Activated CD8-positive, alpha-beta memory T cell treated with anti-CD3 and anti-CD28 coated beads for 48 hours (primary cell): ENCODE measurements at regions not wholly inside any gene's neighbourhood (a gene's known extent, or its start where the extent isn't known, plus 50 kb on each side); places are given as distances from the start of the nearest gene placed in this dataset.
"Not testable (repeated sequence)": the region's sequence is repeated elsewhere in the genome, so short reads cannot be mapped to it uniquely, and the experiment has no call there.

Source experiments
- DNase-seq, 3 experiments: peaks; one replicate each; pipeline ENCODE4 v3.0.0-alpha.2; 2020; ENCODE audit warnings: low read depth in 2 of 3, low spot score in 2 of 3

- DNase-seq = no peak
Measured at GRCh38 chr1:233473549-233474204, 140.2 kb upstream of the KCNK1 start.

- no peak for DNase-seq
Measured at GRCh38 chr1:233477359-233477758, 136.5 kb upstream of the KCNK1 start.

DNA sequence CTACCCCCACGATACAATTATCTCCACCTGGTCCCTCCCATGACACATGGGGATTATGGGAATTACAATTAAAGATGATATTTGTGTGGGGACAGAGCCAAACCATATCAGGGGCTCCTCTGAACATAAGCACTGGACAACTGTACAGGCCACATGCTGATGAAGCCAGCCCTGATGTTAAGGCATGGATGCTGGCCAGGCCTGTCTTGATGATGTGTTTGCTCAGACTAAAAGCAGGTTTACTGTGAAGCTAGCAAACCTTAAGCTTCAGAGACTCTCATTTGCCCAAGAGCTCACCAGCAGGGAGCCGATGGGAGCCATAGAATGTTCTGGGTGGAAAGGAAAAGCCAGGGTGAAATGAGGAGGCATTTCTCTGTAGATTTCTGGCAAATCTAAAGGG, 135.3 kb upstream of the KCNK1 start:
- no peak for DNase-seq

DNA sequence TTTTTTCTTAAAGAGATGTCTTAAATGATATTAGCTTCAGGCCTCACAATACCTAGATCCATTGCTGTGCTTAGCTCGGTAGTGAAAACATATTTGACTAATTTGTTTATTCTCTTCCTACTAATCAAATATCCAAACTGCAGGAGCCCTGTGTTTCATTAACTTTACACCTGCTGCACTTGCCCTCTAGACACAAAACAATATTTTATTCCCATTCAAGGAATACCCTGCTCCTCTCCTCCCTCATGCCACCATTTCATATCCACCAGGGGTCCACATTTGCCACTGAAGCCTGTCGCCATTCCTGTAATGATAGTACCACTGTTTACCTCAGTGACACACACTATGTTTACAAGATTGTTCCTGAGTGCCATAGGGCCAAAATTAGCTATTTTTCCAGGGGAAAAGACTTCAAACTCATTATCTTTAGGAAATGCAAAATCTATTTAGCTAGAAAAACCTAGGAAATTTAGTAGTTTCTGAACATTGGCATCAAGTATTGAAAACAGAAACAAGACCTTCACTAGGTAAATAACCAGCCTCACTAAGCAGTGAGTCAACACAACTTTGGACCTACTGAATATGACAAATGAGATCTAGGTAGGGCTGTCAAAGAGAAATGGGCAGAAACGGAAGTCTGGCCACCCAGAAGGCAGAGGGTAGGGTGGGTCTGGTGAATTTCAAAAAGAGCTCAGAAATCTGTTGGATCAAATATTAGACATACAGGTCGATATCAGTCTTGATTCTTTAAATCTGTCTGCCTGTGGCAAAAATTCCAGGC, 134.6 kb upstream of the KCNK1 start:
- no peak for DNase-seq

DNA sequence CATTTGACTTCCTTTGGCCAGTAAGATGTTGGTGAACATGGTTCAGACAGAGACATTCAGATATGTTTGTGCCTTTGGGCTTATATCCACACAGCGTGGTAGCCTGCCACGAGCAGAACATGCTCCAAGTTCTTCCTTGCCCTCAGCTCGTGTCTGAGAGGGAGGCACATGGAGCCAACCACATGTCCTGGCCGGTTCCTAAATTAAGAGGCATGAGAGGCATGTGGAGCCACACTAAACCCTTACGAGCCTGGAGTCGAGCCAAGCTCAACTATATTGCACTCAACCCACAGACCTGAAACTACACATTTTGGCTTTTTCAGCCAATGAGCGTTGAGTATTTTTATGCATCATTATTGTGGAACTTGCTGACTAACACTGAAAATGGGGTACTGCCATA, 133.7 kb upstream of the KCNK1 start:
- DNase-seq = no peak

DNA sequence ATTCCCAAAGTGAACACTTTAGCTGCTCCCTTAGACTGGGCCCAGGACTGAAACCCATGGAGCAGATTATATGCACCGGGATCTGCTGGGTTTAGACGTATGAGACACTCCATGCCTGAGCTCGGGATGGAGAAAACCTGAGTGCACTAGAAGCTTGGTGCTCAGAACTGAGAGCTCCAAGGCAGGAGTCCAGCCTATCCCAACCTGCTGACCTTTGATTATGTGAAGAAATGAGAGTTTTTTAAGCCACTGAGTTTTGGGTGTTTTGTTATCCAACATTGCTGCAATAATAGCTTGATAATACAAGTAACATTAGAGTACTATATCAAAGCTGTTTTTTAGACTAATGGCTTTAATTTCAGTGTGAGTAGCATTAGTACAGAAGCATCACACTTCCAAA, 131.5 kb upstream of the KCNK1 start:
- no peak for DNase-seq

DNA sequence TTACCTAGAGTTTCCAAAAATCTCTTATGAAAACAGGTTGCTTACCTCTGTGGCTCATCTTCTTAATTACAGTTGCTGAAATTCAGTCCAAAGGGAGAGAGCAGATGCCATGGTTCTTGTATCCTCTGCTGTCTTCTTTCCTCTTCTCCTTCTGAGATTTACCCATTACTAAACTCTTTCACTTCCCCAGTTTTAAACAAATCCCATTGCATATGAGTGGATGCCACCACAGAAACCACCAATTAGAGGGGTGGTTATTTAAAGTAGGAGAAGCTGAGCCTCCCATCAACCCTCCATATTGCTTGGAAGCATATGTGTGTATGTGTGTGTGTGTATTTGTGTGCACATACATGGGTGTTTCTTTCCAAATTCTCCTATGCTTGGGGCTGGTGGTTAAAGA, 128.5 kb upstream of the KCNK1 start:
- no peak for DNase-seq

GRCh38 chr1:233485809-233486398, 128.0 kb upstream of the KCNK1 start:
- no peak for DNase-seq

DNA sequence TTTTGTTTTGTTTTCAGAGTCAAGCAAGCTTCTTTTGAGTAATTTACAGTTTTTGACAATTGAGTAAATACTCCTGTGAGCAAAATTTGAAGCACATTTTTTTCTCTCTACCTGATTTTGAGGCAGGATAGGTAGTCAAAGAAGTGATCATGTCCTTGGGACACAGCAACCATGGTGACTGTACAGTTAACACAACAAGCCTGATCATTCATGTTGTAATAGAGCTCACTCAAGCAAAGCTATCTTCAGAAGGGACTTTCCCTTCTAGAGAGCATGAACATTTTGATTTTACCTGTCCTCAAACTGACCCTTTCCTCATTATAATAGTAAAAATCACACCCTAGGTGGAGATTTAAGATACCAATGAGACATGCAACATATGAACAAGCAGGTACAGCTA, 126.5 kb upstream of the KCNK1 start:
- no peak for DNase-seq

DNA sequence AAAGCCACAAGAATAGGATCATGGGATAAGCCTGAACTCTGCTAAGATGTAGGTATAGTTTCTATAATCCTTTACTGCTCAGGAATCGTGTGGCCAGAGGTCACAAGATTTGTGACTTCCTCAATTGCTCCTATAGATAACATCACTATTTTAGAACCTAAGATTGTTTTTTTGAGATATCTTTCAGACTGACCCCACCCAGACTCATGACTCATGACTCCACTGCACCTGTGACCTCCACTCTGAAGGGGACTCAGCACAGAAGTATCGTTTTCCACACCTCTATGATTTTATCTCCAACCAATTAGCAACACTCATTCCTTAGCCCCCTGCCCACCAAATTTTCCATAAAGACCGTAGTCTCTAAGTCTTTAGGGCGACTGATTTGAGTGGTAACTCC, 124.5 kb upstream of the KCNK1 start:
- no peak for DNase-seq

GRCh38 chr1:233490488-233490887, 123.4 kb upstream of the KCNK1 start:
- no peak for DNase-seq

DNA sequence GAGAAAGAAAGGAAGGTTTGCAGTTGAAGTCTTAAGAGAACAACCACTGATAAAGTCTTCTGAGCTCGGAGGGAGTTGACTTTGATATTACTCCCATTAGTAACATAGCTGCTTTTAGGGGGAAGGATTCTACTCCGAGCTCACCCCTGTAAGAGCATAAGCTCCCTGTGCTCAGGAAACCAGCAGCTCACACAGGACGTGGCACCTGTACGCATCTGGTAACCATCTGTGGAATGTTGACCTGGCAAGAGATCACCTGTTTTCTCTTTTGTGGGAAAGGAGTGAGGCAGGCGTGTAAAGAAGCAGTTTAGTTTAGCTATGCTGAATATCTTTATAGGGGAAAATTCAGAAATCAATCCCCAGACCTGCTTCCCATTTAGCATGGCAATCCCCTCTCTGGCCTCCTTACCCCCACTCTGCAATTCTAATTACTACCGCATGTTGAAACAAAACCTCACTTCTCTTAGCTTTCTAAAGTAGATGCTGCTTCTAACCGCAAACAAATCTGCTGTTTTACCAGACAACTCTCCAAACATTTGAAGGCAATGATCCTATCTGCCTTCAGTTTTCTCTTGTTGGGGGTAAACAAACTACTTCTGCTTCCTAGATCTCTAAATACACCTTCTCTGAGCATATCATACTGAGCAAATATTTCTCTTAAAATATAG, 121.8 kb upstream of the KCNK1 start:
- DNase-seq = no peak

GRCh38 chr1:233496993-233497392, 116.9 kb upstream of the KCNK1 start:
- DNase-seq = no peak

DNA sequence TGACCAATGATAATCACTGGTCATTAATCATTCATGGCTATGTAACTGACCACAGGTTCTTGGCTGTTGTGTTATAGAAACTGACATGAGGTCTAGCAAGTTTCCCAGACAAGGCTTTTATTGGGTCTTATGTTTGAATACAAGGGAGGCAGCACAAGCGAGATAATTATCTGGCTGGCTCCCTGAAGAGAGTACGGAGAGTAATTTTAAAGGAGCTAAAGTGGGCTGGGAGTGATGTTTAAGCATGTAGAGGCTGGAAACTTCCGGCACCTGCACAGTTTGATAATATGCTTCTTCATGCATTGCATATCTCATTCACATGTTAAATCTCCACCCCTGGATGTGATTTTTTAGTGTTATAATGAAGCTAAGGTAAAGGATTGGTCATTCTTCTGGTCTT, 116.2 kb upstream of the KCNK1 start:
- no peak for DNase-seq

DNA sequence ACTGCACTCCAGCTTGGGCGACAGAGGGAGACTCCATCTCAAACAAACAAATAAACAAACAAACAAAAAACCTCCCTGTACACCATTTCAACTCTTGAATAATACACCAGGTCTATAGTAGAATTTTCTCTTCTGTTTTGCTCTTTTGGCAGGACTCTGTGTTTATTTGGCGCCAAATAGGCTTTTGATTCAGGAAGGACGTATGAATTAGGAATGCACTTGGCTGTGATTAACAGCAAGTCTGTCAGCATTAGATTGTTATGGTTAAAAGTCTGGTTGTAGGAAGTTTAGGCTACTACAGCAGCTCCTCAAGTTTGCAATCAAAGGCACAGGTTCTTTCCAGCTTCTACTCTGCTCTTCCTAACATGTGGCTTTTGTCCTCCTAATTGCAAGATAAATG, 113.8 kb upstream of the KCNK1 start:
- DNase-seq = no peak

DNA sequence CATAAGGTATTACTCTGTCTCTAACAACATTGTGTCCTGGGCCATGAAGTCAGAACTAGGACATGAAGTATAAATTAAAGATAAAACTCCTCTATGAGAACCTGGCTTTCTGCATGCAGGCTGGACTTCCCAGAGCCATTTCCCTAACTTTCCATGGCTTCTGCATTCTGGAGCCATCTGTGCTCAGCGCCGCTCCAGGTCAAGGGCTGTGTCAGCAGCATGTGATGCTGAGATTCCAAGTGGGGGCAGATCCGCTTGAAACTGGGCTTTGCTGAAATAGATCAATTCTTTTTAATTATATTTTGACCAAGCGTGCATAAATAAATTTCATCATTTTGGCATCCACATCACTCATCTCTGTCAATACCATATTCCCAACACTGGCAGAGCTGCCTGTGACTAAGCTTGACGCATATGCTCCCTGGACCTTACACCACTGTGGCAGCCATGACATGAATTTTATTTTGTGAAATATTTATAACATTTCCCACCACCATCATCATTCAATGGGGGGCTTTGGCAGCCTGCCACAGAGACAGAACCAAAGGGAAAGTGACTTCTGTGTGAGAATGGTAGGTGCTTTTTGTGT, 110.4 kb upstream of the KCNK1 start:
- no peak for DNase-seq

DNA sequence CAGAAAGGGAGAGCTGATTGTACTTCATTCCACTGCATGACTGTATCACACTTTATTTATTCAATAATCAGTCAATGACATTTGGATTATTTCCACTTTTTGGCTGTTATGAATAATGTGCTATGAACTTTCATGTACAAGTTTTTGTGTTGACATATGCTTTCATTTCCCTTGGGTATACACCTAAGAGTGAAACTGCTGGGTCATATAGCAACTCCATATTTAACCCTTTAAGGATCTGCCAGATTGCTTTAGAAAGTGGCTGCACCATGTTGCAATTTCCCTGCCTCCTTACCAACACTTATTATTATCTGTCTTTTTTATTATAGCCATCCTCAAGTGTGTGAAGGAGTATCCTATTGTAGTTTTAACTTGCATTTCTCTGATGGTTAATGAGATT, 108.8 kb upstream of the KCNK1 start:
- DNase-seq = no peak

DNA sequence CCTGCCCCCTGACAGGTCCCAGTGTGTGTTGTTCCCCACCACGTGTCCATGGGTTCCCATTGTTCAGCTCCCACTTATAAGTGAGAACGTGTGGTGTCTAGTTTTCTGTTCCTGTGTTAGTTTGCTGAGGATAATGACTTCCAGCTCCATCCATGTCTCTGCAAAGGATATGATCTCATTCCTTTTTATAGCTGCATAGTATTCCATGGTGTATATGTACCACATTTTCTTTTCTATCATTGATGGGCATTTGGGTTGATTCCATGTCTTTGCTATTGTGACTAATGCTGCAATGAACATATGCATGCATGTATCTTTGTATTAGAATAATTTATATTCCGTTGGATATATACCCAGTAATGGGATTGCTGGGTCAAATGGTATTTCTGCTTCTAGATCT, 108.0 kb upstream of the KCNK1 start:
- not testable (repeated sequence) for DNase-seq

- no peak for DNase-seq
Measured at GRCh38 chr1:233509526-233509925, 104.4 kb upstream of the KCNK1 start.

GRCh38 chr1:233512538-233512937, 101.4 kb upstream of the KCNK1 start:
- no peak for DNase-seq

- DNase-seq = no peak
Measured at GRCh38 chr1:233513431-233513830, 100.5 kb upstream of the KCNK1 start.

GRCh38 chr1:233514946-233515391, 98.9 kb upstream of the KCNK1 start:
- DNase-seq = no peak
